ENCODE measurements at regions not wholly inside any gene's neighbourhood (a gene's known extent, or its start where the extent isn't known, plus 50 kb on each side); places are given as distances from the start of the nearest gene placed in this dataset.
"Not testable (repeated sequence)": the region's sequence is repeated elsewhere in the genome, so short reads cannot be mapped to it uniquely, and the experiment has no call there.

DNA sequence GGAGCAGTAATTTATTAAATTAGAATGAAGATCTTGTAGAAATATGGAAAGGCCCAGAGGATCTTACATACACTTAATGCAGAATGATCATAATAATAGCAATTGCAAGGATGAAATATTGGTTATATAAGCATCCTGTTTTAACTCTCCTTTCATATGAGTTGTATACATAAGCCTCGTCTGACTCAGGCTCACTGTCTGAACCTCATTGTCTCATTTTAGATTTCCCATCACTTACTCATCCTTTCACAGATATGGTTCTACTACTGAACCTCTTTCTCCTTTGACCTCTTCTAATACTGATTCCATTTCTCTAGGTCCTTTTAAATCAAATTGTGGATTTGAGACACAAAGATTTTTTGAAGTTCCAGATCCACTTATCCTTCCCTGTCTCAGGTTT, 277.3 kb upstream of the TRPC5 start:
- DNase-seq = peak; percentile 27

DNA sequence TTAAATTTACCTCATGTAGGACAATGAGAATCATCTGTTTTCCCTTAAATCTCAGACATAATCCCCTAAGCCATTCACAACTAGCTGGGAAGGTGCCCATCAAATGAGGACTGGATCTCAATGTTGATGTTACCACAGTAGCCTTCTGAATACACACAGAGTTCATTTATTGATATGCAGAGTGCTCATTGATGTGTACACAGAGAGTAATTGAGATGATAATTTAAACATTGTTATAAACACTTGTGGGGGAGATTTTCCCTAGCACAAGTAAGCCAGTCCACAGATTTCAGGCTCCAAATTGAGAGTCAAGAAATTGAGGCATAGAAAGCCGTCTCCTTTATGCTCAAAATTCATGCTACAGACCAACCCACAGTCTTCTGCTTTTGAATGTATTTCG, 273.4 kb upstream of the TRPC5 start:
- no peak for DNase-seq

- DNase-seq = peak; percentile 30
Measured at GRCh38 chrX:112341598-112341997, 259.0 kb upstream of the TRPC5 start.

DNA sequence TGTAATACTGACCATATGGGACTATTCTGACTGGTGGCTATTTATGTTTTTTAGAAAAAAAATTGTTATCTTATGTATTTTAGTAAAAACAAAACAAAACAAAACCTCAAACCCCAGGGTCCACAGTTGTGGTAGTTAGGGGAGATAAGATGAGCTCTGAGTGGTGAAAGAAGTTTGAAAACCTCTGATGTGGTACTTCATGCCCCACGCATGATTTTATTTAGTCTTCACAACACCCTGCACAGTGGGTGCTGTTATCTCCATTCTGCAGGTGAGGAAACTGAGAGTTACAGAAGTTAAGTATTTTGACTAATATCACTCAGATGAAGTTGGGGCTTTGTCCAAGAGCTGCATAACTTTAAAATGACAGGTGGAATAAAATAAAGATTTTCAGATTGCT, 230.6 kb upstream of the TRPC5 start:
- DNase-seq = no peak

- DNase-seq = no peak
Measured at GRCh38 chrX:112306027-112306426, 223.5 kb upstream of the TRPC5 start.

GRCh38 chrX:112279940-112280339, 197.4 kb upstream of the TRPC5 start:
- DNase-seq = no peak

DNA sequence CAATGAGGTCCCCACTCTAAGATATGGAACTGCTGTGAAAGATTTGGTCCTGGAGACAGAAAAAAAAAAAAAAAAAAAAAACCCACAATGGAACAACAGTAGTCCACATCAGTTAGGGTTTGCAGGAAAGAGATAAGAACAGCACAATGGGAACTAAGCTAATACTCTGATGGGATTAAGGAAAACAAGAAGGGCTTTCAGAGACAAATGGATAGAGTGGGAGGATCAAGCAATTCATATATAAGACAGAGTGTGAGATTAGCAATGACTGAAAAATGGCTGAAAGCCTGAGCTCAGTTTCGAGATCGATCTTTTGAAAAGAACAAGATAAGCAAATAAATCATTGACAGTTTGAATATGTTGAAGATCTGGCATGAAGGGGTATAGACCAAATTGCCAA, 188.4 kb upstream of the TRPC5 start:
- no peak for DNase-seq

DNA sequence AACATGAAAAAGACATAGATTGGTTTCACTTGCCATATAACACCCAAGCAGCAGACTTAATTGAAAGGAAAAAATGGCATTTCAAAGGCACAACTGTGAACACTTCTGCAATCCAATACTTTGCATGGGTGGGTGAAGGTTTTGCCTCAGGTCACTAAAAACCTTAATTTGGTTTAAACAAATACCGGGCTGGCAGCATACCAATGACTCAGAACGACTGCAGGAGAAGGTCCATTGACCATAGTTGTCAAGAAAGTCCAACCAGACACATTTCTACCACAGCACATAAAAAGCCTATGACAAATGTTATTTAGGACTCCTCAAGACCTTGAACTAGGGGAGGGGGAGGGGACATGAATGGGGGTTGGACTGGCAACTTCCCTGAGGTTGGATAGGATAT, 183.6 kb upstream of the TRPC5 start:
- no peak for DNase-seq

DNA sequence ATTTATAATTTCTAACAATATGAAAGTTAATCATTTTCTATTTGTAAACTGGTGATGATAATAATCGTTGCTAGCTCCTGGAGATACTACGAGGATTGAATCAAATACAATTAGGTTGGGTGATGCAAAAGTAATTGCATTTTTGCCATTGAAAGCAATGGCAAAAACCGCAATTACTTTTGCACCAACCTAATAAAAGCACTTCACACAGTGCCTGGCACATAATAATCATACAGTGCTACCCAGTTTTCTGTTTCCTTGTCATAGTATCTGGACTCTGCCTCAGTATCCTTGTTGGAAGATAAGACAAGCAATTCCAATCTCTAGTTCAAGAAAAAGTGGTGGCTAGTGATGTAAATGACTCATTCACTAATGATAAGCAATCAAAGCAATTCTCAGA, 176.8 kb upstream of the TRPC5 start:
- no peak for DNase-seq

DNA sequence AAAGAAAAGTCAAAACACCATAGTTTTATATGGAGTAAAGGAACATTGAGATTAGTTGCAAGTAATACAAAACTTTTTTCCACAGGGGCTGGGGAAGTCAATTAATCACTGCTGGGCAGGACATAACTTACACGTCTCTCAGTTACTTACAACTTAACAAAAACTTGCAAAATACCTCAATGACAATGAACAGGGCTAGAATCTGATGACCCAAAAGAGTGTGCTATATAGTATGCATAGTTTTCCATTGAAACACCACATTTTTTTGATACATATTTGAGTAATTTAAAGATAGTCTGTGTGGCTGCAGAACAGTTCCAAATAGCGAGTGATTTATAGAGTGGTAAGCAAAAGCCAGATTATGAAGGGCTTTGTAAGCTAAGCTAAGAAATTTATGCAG, 172.3 kb upstream of the TRPC5 start:
- peak; percentile 71 for DNase-seq

- no peak for DNase-seq
Measured at GRCh38 chrX:112247714-112248113, 165.1 kb upstream of the TRPC5 start.

DNA sequence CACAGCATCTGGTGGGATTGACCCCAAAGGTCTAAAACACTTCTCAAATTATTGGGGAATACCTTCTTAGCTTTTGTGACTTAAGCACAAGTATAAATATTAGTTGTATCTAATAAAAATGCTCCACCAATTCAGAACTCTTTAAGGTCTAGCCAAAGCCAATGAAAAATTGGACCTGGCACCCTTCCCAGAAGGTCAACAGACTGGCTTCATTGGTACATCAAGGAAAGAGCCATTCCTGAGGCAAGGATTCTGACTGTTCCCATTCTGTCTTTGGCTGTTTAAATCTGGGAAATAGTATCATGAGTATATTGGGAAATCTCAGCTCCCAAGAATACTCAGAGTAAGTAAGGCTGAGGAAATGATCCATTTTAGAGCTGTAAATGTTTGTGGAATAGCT, 153.0 kb upstream of the TRPC5 start:
- no peak for DNase-seq

- DNase-seq = no peak
Measured at GRCh38 chrX:112233164-112233563, 150.6 kb upstream of the TRPC5 start.

DNA sequence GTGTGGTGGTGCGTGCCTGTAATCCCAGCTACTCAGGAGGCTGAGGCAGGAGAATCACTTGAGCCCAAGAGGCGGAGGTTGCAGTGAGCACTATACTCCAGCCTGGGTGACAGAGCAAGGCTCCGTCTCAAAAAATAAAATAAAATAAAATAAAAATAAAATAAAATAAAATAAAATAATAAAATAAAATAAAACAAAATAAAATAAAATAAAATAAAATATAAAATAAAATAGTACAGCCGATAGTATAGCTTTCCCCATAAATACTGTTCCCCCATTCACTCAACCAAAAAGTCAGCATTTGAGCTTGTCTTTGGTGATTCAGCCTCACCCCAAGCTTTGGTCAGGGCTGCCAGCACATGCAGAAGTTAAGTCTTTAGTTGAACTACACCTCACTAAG, 144.2 kb upstream of the TRPC5 start:
- DNase-seq = not testable (repeated sequence)

GRCh38 chrX:112223391-112223790, 140.8 kb upstream of the TRPC5 start:
- DNase-seq = no peak

GRCh38 chrX:112218388-112218787, 135.8 kb upstream of the TRPC5 start:
- no peak for DNase-seq

DNA sequence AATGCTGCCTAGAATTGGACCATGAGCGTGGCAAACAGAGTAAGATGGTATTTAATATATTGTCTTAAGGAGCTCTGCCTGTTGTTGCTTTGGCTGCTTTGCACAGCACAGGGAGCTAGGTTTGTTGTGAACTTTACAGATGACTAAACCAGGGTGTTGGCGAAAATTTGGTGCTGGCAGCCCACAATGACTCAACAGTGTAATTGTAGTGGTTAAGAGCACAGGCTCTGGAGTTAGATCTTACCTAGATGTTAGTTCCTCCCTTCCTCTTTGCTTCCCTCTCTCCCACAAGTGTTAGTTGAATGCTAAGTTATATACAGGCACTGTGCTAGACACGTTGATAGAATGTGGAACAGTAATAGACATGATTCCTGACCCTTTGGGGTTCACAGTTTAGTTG, 128.9 kb upstream of the TRPC5 start:
- peak; percentile 2 for DNase-seq

- DNase-seq = no peak
Measured at GRCh38 chrX:112197840-112198239, 115.3 kb upstream of the TRPC5 start.

DNA sequence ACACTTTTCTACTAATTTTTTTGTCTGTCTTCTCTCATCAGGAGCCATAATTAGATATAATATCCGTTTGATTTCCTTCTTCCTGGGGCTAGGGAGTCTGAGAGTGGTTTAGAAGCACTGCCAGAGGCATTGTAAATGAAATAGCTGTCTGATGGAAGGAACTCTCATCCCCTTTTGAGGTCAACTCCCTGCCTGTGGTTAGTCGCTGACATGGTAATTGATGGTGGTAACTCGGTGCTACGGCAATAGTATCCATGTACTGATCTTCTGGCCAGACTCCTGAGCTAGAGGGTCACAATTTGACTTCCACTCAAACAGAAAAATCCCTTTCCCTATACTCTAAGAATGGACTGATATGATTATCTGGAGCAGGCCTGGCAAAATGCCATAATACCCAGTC, 108.1 kb upstream of the TRPC5 start:
- DNase-seq = peak; percentile 0

- DNase-seq = not testable (repeated sequence)
Measured at GRCh38 chrX:112181361-112181760, 98.8 kb upstream of the TRPC5 start.

- no peak for DNase-seq
Measured at GRCh38 chrX:112164420-112164819, 81.8 kb upstream of the TRPC5 start.

DNA sequence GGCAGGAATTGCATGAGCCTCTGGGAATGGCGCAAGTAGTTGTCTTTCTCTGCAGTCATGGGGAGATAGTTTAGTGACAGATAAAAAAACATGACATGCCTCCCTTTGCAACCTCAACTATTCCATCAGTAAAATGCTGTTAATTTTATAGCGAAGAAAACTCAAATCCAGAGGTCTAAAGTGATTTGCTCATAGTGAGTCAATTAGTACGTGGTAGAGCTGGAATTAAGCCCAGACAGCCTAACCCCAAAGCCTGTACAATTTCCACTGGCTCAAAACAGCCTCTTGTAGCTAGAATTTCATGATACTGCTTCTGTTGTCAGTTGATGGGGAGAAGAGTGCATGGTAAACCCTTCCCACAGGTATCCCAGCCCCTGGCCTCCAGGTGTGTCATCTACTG, 81.3 kb upstream of the TRPC5 start:
- DNase-seq = peak; percentile 60

GRCh38 chrX:112148397-112148796, 65.8 kb upstream of the TRPC5 start:
- DNase-seq = no peak

DNA sequence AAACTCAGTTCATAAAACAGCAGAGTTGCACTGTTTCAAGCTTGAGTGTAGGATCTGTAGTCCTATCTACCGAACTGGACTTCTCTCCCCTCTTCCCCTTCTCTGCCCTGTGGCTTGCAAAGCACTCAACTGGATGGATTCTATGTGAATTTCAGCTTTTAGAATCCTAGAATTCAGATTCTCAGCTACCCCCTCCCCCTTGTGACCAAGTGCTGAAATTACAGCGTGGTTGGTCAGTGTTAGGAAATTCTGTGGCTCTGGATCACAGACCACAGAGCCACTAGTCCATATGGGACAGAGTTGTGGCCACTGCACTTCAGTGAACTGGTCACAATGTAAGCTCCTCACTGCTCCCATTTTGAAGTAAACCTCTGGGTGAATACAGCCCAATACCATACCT, 64.6 kb upstream of the TRPC5 start:
- peak; percentile 8 for DNase-seq

GRCh38 chrX:112137276-112137675, 54.7 kb upstream of the TRPC5 start:
- no peak for DNase-seq

All from fibroblast of skin of abdomen (primary cell).